ENCODE measurements at regions not wholly inside any gene's neighbourhood (a gene's known extent, or its start where the extent isn't known, plus 50 kb on each side); places are given as distances from the start of the nearest gene placed in this dataset.

DNA sequence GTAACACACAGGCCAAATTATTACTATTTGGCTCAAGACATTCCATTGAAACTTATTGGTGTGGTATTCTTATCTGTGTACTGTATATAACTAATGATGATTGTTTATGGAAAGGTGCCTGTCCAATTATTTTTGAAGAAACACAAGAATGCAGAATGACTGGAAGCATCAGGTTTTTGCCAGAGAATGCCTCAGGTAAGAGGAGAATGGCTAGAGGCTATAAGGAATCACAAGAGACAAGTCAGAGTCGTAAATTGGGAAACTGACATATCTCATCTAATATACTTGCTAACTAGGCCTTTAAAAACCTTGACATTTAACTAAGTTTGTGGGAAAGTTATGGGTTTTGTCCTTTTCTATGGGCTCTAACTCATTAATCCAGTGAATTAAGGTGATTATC, 69.3 kb upstream of the TTC29 start:
- peak overlapping the region; percentile 70; the same call in 1 of the 2 replicates for H2AFZ ChIP-seq (ENCODE audit: low read length)
- no peak overlapping the region for H4K91ac ChIP-seq (replicated peaks; ENCODE audit: insufficient read length, low read length)
- no peak overlapping the region for H3K4me2 ChIP-seq (ENCODE audit: insufficient read depth in 1 of 2, low read depth in 2 of 2, low read length in 2 of 2)
- H3K9me3 ChIP-seq (ENCODE audit: insufficient read depth in 2 of 2, low read depth in 1 of 2, low read length in 1 of 2): no peaks in the 10 kb centered on the region
- H3K27me3 ChIP-seq (replicated peaks in 1 of 4; ENCODE audit: control insufficient read depth in 3 of 4, extremely low read depth in 1 of 4, insufficient read depth in 3 of 4, low read length in 3 of 4): no peaks in the 10 kb centered on the region
- no peaks in the 10 kb centered on the region for H3K36me3 ChIP-seq (ENCODE audit: control insufficient read depth in 2 of 4, insufficient read depth in 4 of 4, low read length in 3 of 4)
- no peak overlapping the region for H3K14ac ChIP-seq (ENCODE audit: insufficient read length)
- H4K8ac ChIP-seq (ENCODE audit: extremely low read depth, insufficient read depth, low read length): no peak overlapping the region
- H3K18ac ChIP-seq (ENCODE audit: extremely low read depth, low read length): no peak overlapping the region
- H2BK15ac ChIP-seq (ENCODE audit: low read length): no peak overlapping the region
- no peak for TF ChIP-seq ASH2L (IDR thresholded peaks at IDR 0.05; ENCODE audit: low read length)
- no peak for TF ChIP-seq EGR1 (IDR thresholded peaks at IDR 0.05; ENCODE audit: borderline replicate concordance, low read depth, low read length)
- no peak for TF ChIP-seq CBX8 (IDR thresholded peaks at IDR 0.05; ENCODE audit: borderline replicate concordance, low read depth, low read length)
- TF ChIP-seq NRF1 (IDR thresholded peaks at IDR 0.05; ENCODE audit: low read depth, low read length): no peak
- no peak for TF ChIP-seq CHD1 (IDR thresholded peaks at IDR 0.05; ENCODE audit: low read depth, low read length)
- no peak for TF ChIP-seq ZNF274 (IDR thresholded peaks at IDR 0.05; ENCODE audit: borderline replicate concordance, extremely low read depth, low read length)
- TF ChIP-seq CREB1 (IDR thresholded peaks at IDR 0.05): no peak
- H2BK120ac ChIP-seq (replicated peaks; ENCODE audit: low read depth, low read length): no peak overlapping the region
- CTCF ChIA-PET (ENCODE audit: partially characterized antibody): interaction anchor here (1.6 to 1.7 kb wide), 2 partner anchors 80 to 82 kb away, joined by 4 to 9 read pairs; no protein-coding TSS in a partner anchor
- POLR2A ChIA-PET (ENCODE audit: partially characterized antibody): no interaction called here
- no peak overlapping the region for H3K23ac ChIP-seq (ENCODE audit: insufficient read length)
- no peak overlapping the region for H3K9ac ChIP-seq (replicated peaks in 1 of 4; ENCODE audit: extremely low read depth in 1 of 4, low read depth in 3 of 4, low read length in 3 of 4)
- no peak overlapping the region for H3K4ac ChIP-seq (replicated peaks; ENCODE audit: insufficient read length, low read depth, low read length)
- H3K4me1 ChIP-seq (replicated peaks in 1 of 4; ENCODE audit: control insufficient read depth in 3 of 4, insufficient read depth in 4 of 4, low read length in 3 of 4): peaks cover 0 to 4% (median under 1%) of the 10 kb centered on the region in 4 experiments; a peak in 2 of 7 replicates
- H3K79me1 ChIP-seq (ENCODE audit: low read depth, low read length): no peaks in the 10 kb centered on the region
- no peak overlapping the region for H3K4me3 ChIP-seq (ENCODE audit: extremely low read depth in 1 of 4, insufficient read depth in 2 of 4, low read depth in 3 of 4, low read length in 4 of 4)
- H3K27ac ChIP-seq (ENCODE audit: low read depth, low read length): no peak overlapping the region
- no peak overlapping the region for H4K5ac ChIP-seq (ENCODE audit: insufficient read length, low read depth, low read length)
- no peak overlapping the region for H2BK5ac ChIP-seq (ENCODE audit: low read depth, low read length)
- WGBS, 2 experiments (ENCODE audit: extremely low coverage in 1 of 2, insufficient coverage in 1 of 2, insufficient read length in 1 of 2, insufficient replicate concordance in 2 of 2, low coverage in 1 of 2, low lambda C conversion rate in 2 of 2, missing lambda C conversion rate in 1 of 2): 82% methylated on average over 1 of the region's 1 CpG; no CpG with 5 or more reads in 1 of the 2 experiments
- DNase-seq (ENCODE audit: low read depth in 1 of 2, low spot score in 2 of 2): no peak
- no peaks in the 10 kb centered on the region for H4K20me1 ChIP-seq (replicated peaks in 1 of 2; ENCODE audit: control insufficient read depth in 1 of 2, insufficient read depth in 2 of 2, low read length in 2 of 2)
- H2AK5ac ChIP-seq (ENCODE audit: low read depth, low read length): no peak overlapping the region
- no peaks in the 10 kb centered on the region for H3K79me2 ChIP-seq (ENCODE audit: control insufficient read depth in 1 of 2, insufficient read depth in 2 of 2, low read length in 2 of 2)
- no peak overlapping the region for H3K56ac ChIP-seq (replicated peaks; ENCODE audit: insufficient read length, low read depth, low read length)
- no peaks in the 10 kb centered on the region for H3K23me2 ChIP-seq (ENCODE audit: low read depth, low read length)
- H2BK12ac ChIP-seq (ENCODE audit: low read depth, low read length): no peak overlapping the region; the same call in 1 of the 2 replicates
- FAIRE-seq: no peak
- no peak overlapping the region for H2BK20ac ChIP-seq (ENCODE audit: low read length)
